Keratinocyte (primary cell): ENCODE measurements at regions not wholly inside any gene's neighbourhood (a gene's known extent, or its start where the extent isn't known, plus 50 kb on each side); places are given as distances from the start of the nearest gene placed in this dataset.

Source experiments
- DNase-seq: peaks from one replicate; pipeline ENCODE4 v3.0.0-alpha.2; 2011; ENCODE audit warnings: low read depth, missing footprints, low spot score
- FAIRE-seq: peaks from 2 replicates; lab custom pipeline; 2011; peaks lifted over from hg19 to GRCh38; lab: Jason Lieb, UNC
- H2AFZ ChIP-seq: 2 replicates; pipeline ENCODE4 v1.6.0; 2012; ENCODE audit warnings: low read length, control low read depth, inconsistent platforms; ENCODE audit not compliant: control insufficient read depth
- H3K27ac ChIP-seq: 2 replicates; pipeline ENCODE4 v1.5.1; 2011; ENCODE audit warnings: low read length; ENCODE audit not compliant: control insufficient read depth, insufficient read depth
- H3K27me3 ChIP-seq: 3 replicates; pipeline ENCODE4 v1.6.0; 2011; ENCODE audit warnings: low read length; ENCODE audit not compliant: control insufficient read depth, insufficient read depth; ENCODE audit errors: extremely low read depth
- H3K36me3 ChIP-seq, 2 experiments: 2 replicates in 1 of 2; 3 replicates in 1 of 2; pipeline ENCODE4 v1.5.1; 2011; ENCODE audit warnings: low read length in 2 of 2, mild to moderate bottlenecking in 1 of 2; ENCODE audit not compliant: control insufficient read depth in 2 of 2, insufficient read depth in 2 of 2; ENCODE audit errors: extremely low read depth in 1 of 2
- H3K4me1 ChIP-seq: 3 replicates; pipeline ENCODE4 v1.5.1; 2011; ENCODE audit warnings: low read length; ENCODE audit not compliant: control insufficient read depth, insufficient read depth; ENCODE audit errors: extremely low read depth
- H3K4me2 ChIP-seq: 3 replicates; pipeline ENCODE4 v1.6.0; 2011; ENCODE audit warnings: low read depth, low read length; ENCODE audit not compliant: control insufficient read depth, insufficient read depth; ENCODE audit errors: extremely low read depth
- H3K4me3 ChIP-seq, 3 experiments: fragments of 200-600 bp in 1 of 3; sonication (generic) in 1 of 3; 2 replicates in 2 of 3; 3 replicates in 1 of 3; pipeline ENCODE4 v1.5.1; 2011 to 2016; ENCODE audit warnings: low read length in 3 of 3, mild to moderate bottlenecking in 3 of 3, control low read depth in 2 of 3, inconsistent platforms in 1 of 3, low read depth in 1 of 3, mixed read lengths in 1 of 3, mixed run types in 1 of 3, moderate library complexity in 1 of 3; ENCODE audit not compliant: control insufficient read depth in 2 of 3, insufficient read depth in 2 of 3; ENCODE audit errors: extremely low read depth in 1 of 3
- H3K79me2 ChIP-seq: 2 replicates; pipeline ENCODE4 v1.6.0; 2012; ENCODE audit warnings: low read length; ENCODE audit not compliant: control insufficient read depth, insufficient read depth
- H3K9ac ChIP-seq: 3 replicates; pipeline ENCODE4 v1.6.0; 2011; ENCODE audit warnings: low read length; ENCODE audit not compliant: control insufficient read depth, insufficient read depth; ENCODE audit errors: extremely low read depth
- H3K9me1 ChIP-seq: 3 replicates; pipeline ENCODE4 v1.6.0; 2011; ENCODE audit warnings: low read length; ENCODE audit not compliant: control insufficient read depth, insufficient read depth; ENCODE audit errors: extremely low read depth
- H3K9me3 ChIP-seq: 2 replicates; pipeline ENCODE4 v1.5.1; 2012; ENCODE audit warnings: low read depth, low read length; ENCODE audit not compliant: control insufficient read depth
- H4K20me1 ChIP-seq: 3 replicates; pipeline ENCODE4 v1.6.0; 2011; ENCODE audit warnings: low read length; ENCODE audit not compliant: control insufficient read depth, insufficient read depth; ENCODE audit errors: extremely low read depth
- CTCF ChIP-seq, 3 experiments: IDR thresholded peaks in 1 of 3; conservative IDR thresholded peaks in 1 of 3; optimal IDR thresholded peaks in 1 of 3; 2 replicates in 2 of 3; 3 replicates in 1 of 3; pipeline versions ENCODE3 to v1.5.1; 2011; ENCODE audit warnings: low read length in 3 of 3, mild to moderate bottlenecking in 3 of 3, moderate library complexity in 2 of 3, control low read depth in 1 of 3, inconsistent platforms in 1 of 3; ENCODE audit not compliant: insufficient read depth in 2 of 3; ENCODE audit errors: extremely low read depth in 1 of 3
- EZH2 ChIP-seq: IDR thresholded peaks from one replicate; pipeline ENCODE4 v1.6.1; 2012; ENCODE audit warnings: inconsistent platforms, mild to moderate bottlenecking, low read length, moderate library complexity
- dilution Hi-C: fragments of 300-500 bp; cut with MboI; formaldehyde crosslinking; loops from one replicate; pipeline ENCODE4 v1.7.0; 2020; ENCODE audit warnings: low sequenced_read_pairs; ENCODE audit not compliant: extremely low pct_ligation_motif_present

- DNase-seq: no peak
- H3K36me3 ChIP-seq: no peaks in the 10 kb centered on the region
- H4K20me1 ChIP-seq: no peaks in the 10 kb centered on the region
- no peaks in the 10 kb centered on the region for H3K9me1 ChIP-seq
- no peaks in the 10 kb centered on the region for H3K79me2 ChIP-seq
- no peak overlapping the region for H3K9ac ChIP-seq
- no peak overlapping the region for H3K4me2 ChIP-seq
- H3K4me3 ChIP-seq: no peak overlapping the region
- no peaks in the 10 kb centered on the region for H3K4me1 ChIP-seq
- TF ChIP-seq EZH2: no peak
- TF ChIP-seq CTCF (optimal IDR thresholded peaks at IDR 0.05 in 1 of 3, IDR thresholded peaks at IDR 0.05 in 1 of 3, conservative IDR thresholded peaks at IDR 0.05 in 1 of 3; ENCODE audit: extremely low read depth in 1 of 3, insufficient read depth in 2 of 3, low read length in 3 of 3): peak in 1 of 3 experiments; percentile 5
- no peak overlapping the region for H3K27ac ChIP-seq
- H2AFZ ChIP-seq: no peak overlapping the region
- no peaks in the 10 kb centered on the region for H3K27me3 ChIP-seq
- dilution Hi-C loops: no loop called here
- no peak for FAIRE-seq
- H3K9me3 ChIP-seq: no peaks in the 10 kb centered on the region
Observed at GRCh38 chr1:56416495-56416894, 162.9 kb downstream of the PLPP3 start.

- H3K27ac ChIP-seq: no peak overlapping the region
- FAIRE-seq (no peak), DNase-seq (no peak)
- no peak overlapping the region for H3K9ac ChIP-seq
- no peaks in the 10 kb centered on the region for H3K36me3 ChIP-seq
- no peaks in the 10 kb centered on the region for H3K79me2 ChIP-seq
- H4K20me1 ChIP-seq: no peaks in the 10 kb centered on the region
- dilution Hi-C loops: no loop called here
- no peaks in the 10 kb centered on the region for H3K27me3 ChIP-seq
- H3K9me1 ChIP-seq: no peaks in the 10 kb centered on the region
- no peak overlapping the region for H2AFZ ChIP-seq
- H3K4me1 ChIP-seq: no peaks in the 10 kb centered on the region
- H3K4me2 ChIP-seq: no peak overlapping the region
- no peak overlapping the region for H3K4me3 ChIP-seq
- TF ChIP-seq EZH2 (no peak), CTCF (optimal IDR thresholded peaks at IDR 0.05 in 1 of 3, IDR thresholded peaks at IDR 0.05 in 1 of 3, conservative IDR thresholded peaks at IDR 0.05 in 1 of 3; ENCODE audit: extremely low read depth in 1 of 3, insufficient read depth in 2 of 3, low read length in 3 of 3) (no peak)
- H3K9me3 ChIP-seq: no peaks in the 10 kb centered on the region
Observed at GRCh38 chr1:56415720-56416119, 163.6 kb downstream of the PLPP3 start.
